ENCODE measurements at regions not wholly inside any gene's neighbourhood (a gene's known extent, or its start where the extent isn't known, plus 50 kb on each side); places are given as distances from the start of the nearest gene placed in this dataset.

DNA sequence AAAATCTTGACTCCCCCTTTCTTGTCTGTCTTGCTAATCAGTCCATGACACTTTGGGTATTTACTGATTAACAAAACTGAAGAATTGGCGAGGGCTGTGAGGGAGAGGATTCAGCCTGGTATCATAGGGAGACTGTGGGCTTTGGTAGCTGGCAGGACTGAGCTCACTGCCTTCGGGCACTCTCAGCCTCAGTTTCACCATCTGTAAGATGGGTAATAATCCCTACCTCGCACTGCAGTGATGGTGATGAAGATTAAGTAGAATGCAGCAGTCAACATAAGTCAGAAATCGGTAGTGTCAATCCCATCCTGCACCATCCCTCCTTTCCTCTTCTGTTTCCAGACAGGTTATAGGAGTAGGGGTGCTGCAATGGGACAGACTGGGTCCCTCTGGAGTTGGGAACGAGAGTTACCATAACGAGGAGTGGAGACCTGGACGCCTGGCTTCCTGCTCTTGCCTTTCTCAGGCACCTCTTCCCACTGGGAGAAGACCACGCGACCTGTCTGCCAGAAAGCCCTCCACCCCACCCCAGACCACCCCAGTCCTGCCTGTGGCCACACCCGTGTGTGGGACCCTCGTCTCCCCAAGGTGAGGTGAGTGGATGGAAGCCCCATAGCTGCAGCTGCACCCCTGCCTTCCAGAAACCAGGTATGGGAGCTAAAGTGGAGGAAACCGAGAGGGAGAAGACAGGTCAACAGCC, 99.1 kb downstream of the SNX5 start:
- no peaks in the 10 kb centered on the region for H3K9me3 Mint-ChIP-seq
- DNase-seq: no peak
- 88% methylated on average over 10 of the region's 12 CpGs for whole genome bisulfite sequencing (ENCODE audit: insufficient coverage)
- ATAC-seq: no peak
- no peak overlapping the region for H3K4me3 Mint-ChIP-seq
- intact Hi-C loops (cut with micrococcal nuclease): no loop called here
- Histone ChIP-seq H3K9me3 (ENCODE audit: control insufficient read depth, insufficient read depth, low read length) (no peaks in the 10 kb centered on the region), H3K27me3 (ENCODE audit: control insufficient read depth, insufficient read depth, low read length) (no peaks in the 10 kb centered on the region), H3K27ac (ENCODE audit: low read length) (no peak overlapping the region), H3K36me3 (ENCODE audit: control insufficient read depth, insufficient read depth, low read length) (no peaks in the 10 kb centered on the region), H3K4me1 (ENCODE audit: control insufficient read depth, insufficient read depth, low read length) (peaks cover 13% of the 10 kb centered on the region), H3K4me3 (ENCODE audit: low read length) (no peak overlapping the region)
- H3K4me1 Mint-ChIP-seq: peaks cover 13 to 14% of the 10 kb centered on the region in 2 donors
- peaks cover 8 to 13% of the 10 kb centered on the region in 2 donors for H3K27me3 Mint-ChIP-seq (ENCODE audit: low read depth in 2 of 2)
- no peak overlapping the region for H3K27ac Mint-ChIP-seq
- H3K36me3 Mint-ChIP-seq: no peaks in the 10 kb centered on the region
- TF ChIP-seq, protein P1, sequence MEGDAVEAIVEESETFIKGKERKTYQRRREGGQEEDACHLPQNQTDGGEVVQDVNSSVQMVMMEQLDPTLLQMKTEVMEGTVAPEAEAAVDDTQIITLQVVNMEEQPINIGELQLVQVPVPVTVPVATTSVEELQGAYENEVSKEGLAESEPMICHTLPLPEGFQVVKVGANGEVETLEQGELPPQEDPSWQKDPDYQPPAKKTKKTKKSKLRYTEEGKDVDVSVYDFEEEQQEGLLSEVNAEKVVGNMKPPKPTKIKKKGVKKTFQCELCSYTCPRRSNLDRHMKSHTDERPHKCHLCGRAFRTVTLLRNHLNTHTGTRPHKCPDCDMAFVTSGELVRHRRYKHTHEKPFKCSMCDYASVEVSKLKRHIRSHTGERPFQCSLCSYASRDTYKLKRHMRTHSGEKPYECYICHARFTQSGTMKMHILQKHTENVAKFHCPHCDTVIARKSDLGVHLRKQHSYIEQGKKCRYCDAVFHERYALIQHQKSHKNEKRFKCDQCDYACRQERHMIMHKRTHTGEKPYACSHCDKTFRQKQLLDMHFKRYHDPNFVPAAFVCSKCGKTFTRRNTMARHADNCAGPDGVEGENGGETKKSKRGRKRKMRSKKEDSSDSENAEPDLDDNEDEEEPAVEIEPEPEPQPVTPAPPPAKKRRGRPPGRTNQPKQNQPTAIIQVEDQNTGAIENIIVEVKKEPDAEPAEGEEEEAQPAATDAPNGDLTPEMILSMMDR (IDR thresholded peaks at IDR 0.05): no peak

DNA sequence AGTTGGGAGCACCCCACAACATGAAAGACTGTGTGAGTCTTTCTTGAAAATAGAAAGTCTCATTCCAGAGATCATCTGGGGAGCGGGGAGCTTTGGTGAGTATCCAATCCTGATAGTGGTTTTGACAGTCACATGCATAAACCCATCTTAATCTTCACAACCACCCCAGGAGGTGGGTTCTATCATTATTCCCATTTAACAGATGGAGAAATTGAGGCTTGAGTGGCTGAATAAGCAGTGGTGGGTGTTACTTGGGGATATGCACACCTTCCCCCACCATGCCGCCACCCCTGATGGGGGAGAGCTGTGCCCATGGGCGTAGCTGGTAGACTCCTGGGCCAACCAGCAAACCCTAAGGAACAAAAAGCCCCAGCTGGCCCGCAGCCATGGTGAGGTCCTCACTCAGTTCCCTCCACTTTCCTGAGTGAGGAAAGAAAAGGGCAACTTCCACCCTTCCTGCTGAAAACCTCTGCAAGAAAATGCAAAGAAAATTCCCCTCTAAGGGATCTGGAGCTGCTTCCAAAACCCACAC, 99.8 kb downstream of the SNX5 start:
- Mint-ChIP-seq H3K4me1 (peaks cover 13 to 14% of the 10 kb centered on the region in 2 donors), H3K27me3 (ENCODE audit: low read depth in 2 of 2) (peaks cover 6 to 13% of the 10 kb centered on the region in 2 donors), H3K9me3 (no peaks in the 10 kb centered on the region), H3K36me3 (no peaks in the 10 kb centered on the region), H3K4me3 (no peak overlapping the region), H3K27ac (no peak overlapping the region)
- intact Hi-C loops (cut with micrococcal nuclease): no loop called here
- H3K27me3 ChIP-seq (ENCODE audit: control insufficient read depth, insufficient read depth, low read length): no peaks in the 10 kb centered on the region
- no peaks in the 10 kb centered on the region for H3K36me3 ChIP-seq (ENCODE audit: control insufficient read depth, insufficient read depth, low read length)
- H3K9me3 ChIP-seq (ENCODE audit: control insufficient read depth, insufficient read depth, low read length): no peaks in the 10 kb centered on the region
- 85% methylated on average over 3 of the region's 4 CpGs for WGBS (ENCODE audit: insufficient coverage)
- TF ChIP-seq, protein P1 (IDR thresholded peaks at IDR 0.05): no peak
- DNase-seq (no peak), ATAC-seq (no peak)
- H3K4me1 ChIP-seq (ENCODE audit: control insufficient read depth, insufficient read depth, low read length): peaks cover 13% of the 10 kb centered on the region
- no peak overlapping the region for H3K27ac ChIP-seq (ENCODE audit: low read length)
- H3K4me3 ChIP-seq (ENCODE audit: low read length): no peak overlapping the region

DNA sequence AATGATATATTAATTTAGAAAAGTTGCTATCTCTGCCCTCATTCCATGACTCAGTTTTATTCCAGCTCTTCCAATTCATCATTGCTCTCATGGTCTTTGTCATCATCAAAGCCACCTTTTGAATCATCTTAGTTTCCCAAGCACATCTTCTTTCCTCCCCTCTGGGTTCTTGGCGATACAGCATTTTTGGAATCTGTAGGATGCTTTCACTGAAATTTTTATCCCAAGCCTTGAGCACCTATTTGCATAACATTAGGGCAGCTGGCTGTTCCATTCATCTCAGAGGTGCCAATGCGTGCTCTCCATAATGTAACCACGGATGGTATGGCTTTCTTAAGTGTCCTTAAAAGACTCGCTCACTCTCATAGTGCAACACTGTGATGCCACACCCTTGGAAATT, 100.4 kb downstream of the SNX5 start:
- WGBS (ENCODE audit: insufficient coverage): 96% methylated on average over 4 of the region's 4 CpGs
- Histone ChIP-seq H3K36me3 (ENCODE audit: control insufficient read depth, insufficient read depth, low read length) (no peaks in the 10 kb centered on the region), H3K9me3 (ENCODE audit: control insufficient read depth, insufficient read depth, low read length) (no peaks in the 10 kb centered on the region), H3K27ac (ENCODE audit: low read length) (no peak overlapping the region), H3K27me3 (ENCODE audit: control insufficient read depth, insufficient read depth, low read length) (no peaks in the 10 kb centered on the region), H3K4me1 (ENCODE audit: control insufficient read depth, insufficient read depth, low read length) (peaks cover 13% of the 10 kb centered on the region), H3K4me3 (ENCODE audit: low read length) (no peak overlapping the region)
- Mint-ChIP-seq H3K9me3 (no peaks in the 10 kb centered on the region), H3K4me3 (no peak overlapping the region), H3K4me1 (peaks cover 13 to 14% of the 10 kb centered on the region in 2 donors), H3K27me3 (ENCODE audit: low read depth in 2 of 2) (peaks cover 6 to 13% of the 10 kb centered on the region in 2 donors), H3K36me3 (no peaks in the 10 kb centered on the region), H3K27ac (no peak overlapping the region)
- intact Hi-C loops (cut with micrococcal nuclease): no loop called here
- DNase-seq (no peak), ATAC-seq (no peak)
- TF ChIP-seq, protein P1 (IDR thresholded peaks at IDR 0.05): no peak
